ENCODE measurements at regions not wholly inside any gene's neighbourhood (a gene's known extent, or its start where the extent isn't known, plus 50 kb on each side); places are given as distances from the start of the nearest gene placed in this dataset.

DNA sequence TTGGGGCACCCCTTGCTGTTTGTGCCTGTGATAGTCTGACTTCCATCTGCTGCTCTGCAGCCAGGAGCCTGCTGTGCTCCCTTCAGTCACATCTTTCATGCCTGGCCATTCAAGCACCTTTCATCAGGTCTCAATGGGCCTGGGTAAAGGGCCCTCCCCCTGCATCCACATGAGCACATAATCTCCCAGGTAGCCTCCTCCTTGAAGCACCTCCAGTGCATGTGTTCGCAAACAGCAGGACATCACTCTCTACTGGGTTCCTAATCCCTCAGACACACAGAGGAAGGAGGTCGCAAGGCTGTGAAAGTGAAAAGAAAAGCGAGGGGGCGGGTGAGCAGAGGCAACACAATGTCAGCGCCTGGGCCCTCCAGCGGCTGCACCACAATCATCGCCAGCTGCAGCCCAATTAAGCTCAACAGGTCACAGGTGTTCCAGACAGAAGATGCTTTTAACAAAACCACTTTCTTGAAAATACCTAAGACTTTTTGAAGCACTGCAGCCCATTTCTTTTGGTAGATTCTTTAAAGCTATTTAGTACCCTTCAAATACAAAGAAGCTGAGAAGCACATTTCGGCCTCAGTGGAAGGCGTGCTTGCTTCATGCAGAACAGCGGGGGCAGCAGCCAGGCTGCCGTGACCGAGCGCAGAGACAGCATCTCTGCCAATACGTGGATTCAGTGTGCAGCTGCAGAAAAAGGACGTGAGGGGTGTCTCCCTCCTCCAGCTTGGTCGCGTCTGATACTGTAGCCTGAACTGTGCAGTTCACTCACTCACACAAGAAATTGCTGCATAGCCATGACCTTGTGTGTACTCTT, 92.2 kb upstream of the SPRY1 start:
- TF ChIP-seq, protein P1, sequence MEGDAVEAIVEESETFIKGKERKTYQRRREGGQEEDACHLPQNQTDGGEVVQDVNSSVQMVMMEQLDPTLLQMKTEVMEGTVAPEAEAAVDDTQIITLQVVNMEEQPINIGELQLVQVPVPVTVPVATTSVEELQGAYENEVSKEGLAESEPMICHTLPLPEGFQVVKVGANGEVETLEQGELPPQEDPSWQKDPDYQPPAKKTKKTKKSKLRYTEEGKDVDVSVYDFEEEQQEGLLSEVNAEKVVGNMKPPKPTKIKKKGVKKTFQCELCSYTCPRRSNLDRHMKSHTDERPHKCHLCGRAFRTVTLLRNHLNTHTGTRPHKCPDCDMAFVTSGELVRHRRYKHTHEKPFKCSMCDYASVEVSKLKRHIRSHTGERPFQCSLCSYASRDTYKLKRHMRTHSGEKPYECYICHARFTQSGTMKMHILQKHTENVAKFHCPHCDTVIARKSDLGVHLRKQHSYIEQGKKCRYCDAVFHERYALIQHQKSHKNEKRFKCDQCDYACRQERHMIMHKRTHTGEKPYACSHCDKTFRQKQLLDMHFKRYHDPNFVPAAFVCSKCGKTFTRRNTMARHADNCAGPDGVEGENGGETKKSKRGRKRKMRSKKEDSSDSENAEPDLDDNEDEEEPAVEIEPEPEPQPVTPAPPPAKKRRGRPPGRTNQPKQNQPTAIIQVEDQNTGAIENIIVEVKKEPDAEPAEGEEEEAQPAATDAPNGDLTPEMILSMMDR (IDR thresholded peaks at IDR 0.05 in 4 of 5, conservative IDR thresholded peaks at IDR 0.05 in 1 of 5) = no peak
- TF ChIP-seq POLR2A (IDR thresholded peaks at IDR 0.05) = no peak

All from gastrocnemius medialis (tissue), 4 donors.